ENCODE measurements at regions not wholly inside any gene's neighbourhood (a gene's known extent, or its start where the extent isn't known, plus 50 kb on each side); places are given as distances from the start of the nearest gene placed in this dataset.
"Not testable (repeated sequence)": the region's sequence is repeated elsewhere in the genome, so short reads cannot be mapped to it uniquely, and the experiment has no call there.

- no TSS peak for BruUV-seq (replicated peaks)
- Histone ChIP-seq H2AFZ (ENCODE audit: low read depth, low read length, poor library complexity, severe bottlenecking) (peak overlapping the region; percentile 38), H3K4me2 (ENCODE audit: low read length) (peak overlapping the region; percentile 72), H4K20me1 (ENCODE audit: insufficient read depth) (no peaks in the 10 kb centered on the region), H3K9me3 (ENCODE audit: control insufficient read depth in 1 of 2, insufficient read depth in 1 of 2, low read depth in 1 of 2, low read length in 2 of 2) (no peaks in the 10 kb centered on the region), H3K4me3 (replicated peaks in 1 of 2; ENCODE audit: low read depth in 1 of 2, low read length in 2 of 2) (peak overlapping the region in 1 of 2 experiments; percentile 33; a peak in 2 of 4 replicates), H3K4me1 (ENCODE audit: control insufficient read depth in 1 of 2, insufficient read depth in 2 of 2, low read length in 2 of 2) (peaks cover 10 to 27% of the 10 kb centered on the region in 2 experiments), H3K9me2 (ENCODE audit: insufficient read depth) (no peaks in the 10 kb centered on the region), H3K27me3 (ENCODE audit: insufficient read depth, low read length) (no peaks in the 10 kb centered on the region), H3K36me3 (ENCODE audit: control insufficient read depth in 1 of 2, insufficient read depth in 2 of 2, low read length in 2 of 2) (no peaks in the 10 kb centered on the region), H3K27ac (ENCODE audit: low read depth, low read length) (no peak overlapping the region; the same call in 1 of the 2 replicates), H3K9ac (ENCODE audit: low read length) (no peak overlapping the region), H3K79me2 (ENCODE audit: insufficient read depth, low read length) (no peaks in the 10 kb centered on the region)
- ChIA-PET CTCF (no interaction called here), POLR2A (interaction anchor here (0.7 kb wide), 1 partner anchor 551 kb away, joined by 3 read pairs; no protein-coding TSS in a partner anchor), RAD21 (ENCODE audit: low non-redundant PET in 1 of 2, low total read pairs in 2 of 2, uncharacterized antibody in 2 of 2, unreplicated experiment in 2 of 2) (interaction anchor here in 1 of 2 experiments (0.6 kb wide), 1 partner anchor 175 kb away, joined by 4 read pairs; no protein-coding TSS in a partner anchor)
- ATAC-seq (peak; percentile 94), DNase-seq (ENCODE audit: low read depth, low spot score) (peak; percentile 59)
- no peak for TF ChIP-seq MAX (IDR thresholded peaks at IDR 0.05)
- peak; percentile 95 for TF ChIP-seq FOSL1 (IDR thresholded peaks at IDR 0.05; ENCODE audit: low read depth)
- TF ChIP-seq SP1 (IDR thresholded peaks at IDR 0.05; ENCODE audit: low read depth), result peak; percentile 67
- peak; percentile 91 for TF ChIP-seq JUND (IDR thresholded peaks at IDR 0.05)
- TF ChIP-seq POLR2AphosphoS5 (IDR thresholded peaks at IDR 0.05; ENCODE audit: low read depth, low read length), result no peak
- intact Hi-C loops (cut with micrococcal nuclease), result no loop called here
Observed at GRCh38 chr6:33885132-33886057, 81.6 kb upstream of the MLN start.

- CTCF ChIA-PET; H3K9me3 ChIP-seq (ENCODE audit: control insufficient read depth in 1 of 2, insufficient read depth in 1 of 2, low read depth in 1 of 2, low read length in 2 of 2); BruUV-seq (replicated peaks); H3K4me2 ChIP-seq (ENCODE audit: low read length); H3K4me3 ChIP-seq (replicated peaks in 1 of 2; ENCODE audit: low read depth in 1 of 2, low read length in 2 of 2); RAD21 ChIA-PET (ENCODE audit: low non-redundant PET in 1 of 2, low total read pairs in 2 of 2, uncharacterized antibody in 2 of 2, unreplicated experiment in 2 of 2); H3K9ac ChIP-seq (ENCODE audit: low read length); ATAC-seq; H3K36me3 ChIP-seq (ENCODE audit: control insufficient read depth in 1 of 2, insufficient read depth in 2 of 2, low read length in 2 of 2); intact Hi-C loops (cut with micrococcal nuclease); H4K20me1 ChIP-seq (ENCODE audit: insufficient read depth); H3K9me2 ChIP-seq (ENCODE audit: insufficient read depth); DNase-seq (ENCODE audit: low read depth, low spot score); POLR2A ChIA-PET; H3K27me3 ChIP-seq (ENCODE audit: insufficient read depth, low read length); H2AFZ ChIP-seq (ENCODE audit: low read depth, low read length, poor library complexity, severe bottlenecking); H3K27ac ChIP-seq (ENCODE audit: low read depth, low read length); H3K79me2 ChIP-seq (ENCODE audit: insufficient read depth, low read length): not testable (repeated sequence)
- H3K4me1 ChIP-seq (ENCODE audit: control insufficient read depth in 1 of 2, insufficient read depth in 2 of 2, low read length in 2 of 2), result peaks cover 10 to 27% of the 10 kb centered on the region in 2 experiments
Observed at GRCh38 chr6:33883621-33884020, 79.8 kb upstream of the MLN start.

All from HCT116 (cell line).